ENCODE measurements at regions not wholly inside any gene's neighbourhood (a gene's known extent, or its start where the extent isn't known, plus 50 kb on each side); places are given as distances from the start of the nearest gene placed in this dataset.

DNA sequence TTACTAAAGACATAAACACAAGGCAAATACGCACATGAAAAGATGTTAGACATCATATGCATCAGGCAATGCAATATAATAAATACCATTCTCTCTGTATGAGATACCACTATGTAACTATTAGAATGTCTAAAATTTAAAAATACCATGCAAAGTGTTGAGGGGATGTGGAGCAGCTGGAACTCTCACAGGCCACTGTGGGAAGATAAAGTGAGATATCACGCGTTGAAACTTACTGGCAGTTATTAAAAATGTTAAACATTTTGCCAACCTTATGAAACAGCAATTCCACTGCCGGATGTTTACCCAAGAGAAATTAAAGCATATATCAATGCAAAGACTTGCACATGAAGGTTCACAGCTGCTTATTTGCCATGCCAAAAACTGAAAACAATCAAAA lies 556.7 kb downstream of the LRRC70 start:
- Histone ChIP-seq H3K4me3 (ENCODE audit: low read depth, low read length) (no peak overlapping the region), H3K36me3 (ENCODE audit: control insufficient read depth, insufficient read depth, low read length) (no peaks in the 10 kb centered on the region), H3K27me3 (replicated peaks; ENCODE audit: control insufficient read depth, insufficient read depth, low read length) (no peaks in the 10 kb centered on the region), H3K4me1 (no peaks in the 10 kb centered on the region), H3K9me3 (no peaks in the 10 kb centered on the region)
- Mint-ChIP-seq H3K4me1 (ENCODE audit: low read depth, unreplicated experiment) (no peaks in the 10 kb centered on the region), H3K4me3 (ENCODE audit: unreplicated experiment) (no peak overlapping the region), H3K27me3 (ENCODE audit: insufficient read depth, unreplicated experiment) (no peaks in the 10 kb centered on the region), H3K36me3 (ENCODE audit: insufficient read depth, unreplicated experiment) (no peaks in the 10 kb centered on the region), H3K9me3 (ENCODE audit: unreplicated experiment) (no peaks in the 10 kb centered on the region), H3K27ac (ENCODE audit: unreplicated experiment) (no peak overlapping the region)
- no TSS peak for BruUV-seq (replicated peaks)
- no peak for DNase-seq
- TF ChIP-seq, protein P1, sequence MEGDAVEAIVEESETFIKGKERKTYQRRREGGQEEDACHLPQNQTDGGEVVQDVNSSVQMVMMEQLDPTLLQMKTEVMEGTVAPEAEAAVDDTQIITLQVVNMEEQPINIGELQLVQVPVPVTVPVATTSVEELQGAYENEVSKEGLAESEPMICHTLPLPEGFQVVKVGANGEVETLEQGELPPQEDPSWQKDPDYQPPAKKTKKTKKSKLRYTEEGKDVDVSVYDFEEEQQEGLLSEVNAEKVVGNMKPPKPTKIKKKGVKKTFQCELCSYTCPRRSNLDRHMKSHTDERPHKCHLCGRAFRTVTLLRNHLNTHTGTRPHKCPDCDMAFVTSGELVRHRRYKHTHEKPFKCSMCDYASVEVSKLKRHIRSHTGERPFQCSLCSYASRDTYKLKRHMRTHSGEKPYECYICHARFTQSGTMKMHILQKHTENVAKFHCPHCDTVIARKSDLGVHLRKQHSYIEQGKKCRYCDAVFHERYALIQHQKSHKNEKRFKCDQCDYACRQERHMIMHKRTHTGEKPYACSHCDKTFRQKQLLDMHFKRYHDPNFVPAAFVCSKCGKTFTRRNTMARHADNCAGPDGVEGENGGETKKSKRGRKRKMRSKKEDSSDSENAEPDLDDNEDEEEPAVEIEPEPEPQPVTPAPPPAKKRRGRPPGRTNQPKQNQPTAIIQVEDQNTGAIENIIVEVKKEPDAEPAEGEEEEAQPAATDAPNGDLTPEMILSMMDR (IDR thresholded peaks at IDR 0.05; ENCODE audit: insufficient read depth in 1 of 2, low read depth in 1 of 2, low read length in 1 of 2, severe bottlenecking in 1 of 2, unreplicated experiment in 1 of 2): no peak
- ChIA-PET POLR2A (no interaction called here), CTCF (no interaction called here)
- intact Hi-C loops (cut with micrococcal nuclease; ENCODE audit: unreplicated experiment): no loop called here

- no peaks in the 10 kb centered on the region for H3K9me3 ChIP-seq
- DNase-seq: no peak
- Mint-ChIP-seq H3K4me1 (ENCODE audit: low read depth, unreplicated experiment) (no peaks in the 10 kb centered on the region), H3K36me3 (ENCODE audit: insufficient read depth, unreplicated experiment) (no peaks in the 10 kb centered on the region), H3K9me3 (ENCODE audit: unreplicated experiment) (no peaks in the 10 kb centered on the region), H3K27me3 (ENCODE audit: insufficient read depth, unreplicated experiment) (no peaks in the 10 kb centered on the region), H3K27ac (ENCODE audit: unreplicated experiment) (no peak overlapping the region), H3K4me3 (ENCODE audit: unreplicated experiment) (no peak overlapping the region)
- CTCF ChIA-PET: no interaction called here
- intact Hi-C loops (cut with micrococcal nuclease; ENCODE audit: unreplicated experiment): no loop called here
- TF ChIP-seq, protein P1 (IDR thresholded peaks at IDR 0.05; ENCODE audit: insufficient read depth in 1 of 2, low read depth in 1 of 2, low read length in 1 of 2, severe bottlenecking in 1 of 2, unreplicated experiment in 1 of 2): no peak
- H3K36me3 ChIP-seq (ENCODE audit: control insufficient read depth, insufficient read depth, low read length): no peaks in the 10 kb centered on the region
- H3K27me3 ChIP-seq (replicated peaks; ENCODE audit: control insufficient read depth, insufficient read depth, low read length): no peaks in the 10 kb centered on the region
- no peaks in the 10 kb centered on the region for H3K4me1 ChIP-seq
- no peak overlapping the region for H3K4me3 ChIP-seq (ENCODE audit: low read depth, low read length)
- POLR2A ChIA-PET: no interaction called here
- BruUV-seq (replicated peaks): no TSS peak
Observed at GRCh38 chr5:63131626-63132285, 553.1 kb downstream of the LRRC70 start.

- H3K27ac Mint-ChIP-seq (ENCODE audit: unreplicated experiment): no peak overlapping the region
- BruUV-seq (replicated peaks): no TSS peak
- H3K9me3 Mint-ChIP-seq (ENCODE audit: unreplicated experiment): peaks cover 4% of the 10 kb centered on the region
- intact Hi-C loops (cut with micrococcal nuclease; ENCODE audit: unreplicated experiment): loop anchor here (5.0 to 10.0 kb wide), 2 partner anchors 104 to 146 kb away; no protein-coding TSS in a partner anchor
- Histone ChIP-seq H3K4me1 (no peaks in the 10 kb centered on the region), H3K27me3 (replicated peaks; ENCODE audit: control insufficient read depth, insufficient read depth, low read length) (no peaks in the 10 kb centered on the region), H3K9me3 (peaks cover 7% of the 10 kb centered on the region; the same call in 1 of the 2 replicates), H3K36me3 (ENCODE audit: control insufficient read depth, insufficient read depth, low read length) (no peaks in the 10 kb centered on the region), H3K4me3 (ENCODE audit: low read depth, low read length) (no peak overlapping the region)
- H3K27me3 Mint-ChIP-seq (ENCODE audit: insufficient read depth, unreplicated experiment): no peaks in the 10 kb centered on the region
- DNase-seq: no peak
- no peaks in the 10 kb centered on the region for H3K36me3 Mint-ChIP-seq (ENCODE audit: insufficient read depth, unreplicated experiment)
- peaks cover 7% of the 10 kb centered on the region for H3K4me1 Mint-ChIP-seq (ENCODE audit: low read depth, unreplicated experiment)
- no peak overlapping the region for H3K4me3 Mint-ChIP-seq (ENCODE audit: unreplicated experiment)
- POLR2A ChIA-PET: no interaction called here
- TF ChIP-seq, protein P1 (IDR thresholded peaks at IDR 0.05; ENCODE audit: insufficient read depth in 1 of 2, low read depth in 1 of 2, low read length in 1 of 2, severe bottlenecking in 1 of 2, unreplicated experiment in 1 of 2): no peak
- CTCF ChIA-PET: no interaction called here
Observed at GRCh38 chr5:63128761-63129160, 550.1 kb downstream of the LRRC70 start.
